HEK293 (cell line): ENCODE measurements at regions not wholly inside any gene's neighbourhood (a gene's known extent, or its start where the extent isn't known, plus 50 kb on each side); places are given as distances from the start of the nearest gene placed in this dataset.
A peak's percentile ranks its signal among the peaks of the same experiment; 100 is the strongest.
"Not testable (repeated sequence)": the region's sequence is repeated elsewhere in the genome, so short reads cannot be mapped to it uniquely, and the experiment has no call there.

Source experiments
- CTCF ChIA-PET: fragments of 350-600 bp; formaldehyde crosslinking; extraction: SDS; loops from one replicate; lab custom pipeline; 2021; ENCODE audit warnings: antibody characterized with exemption; lab: Yijun Ruan, JAX
- POLR2A ChIA-PET: fragments of 300-600 bp; formaldehyde crosslinking; extraction: SDS; loops from one replicate; lab custom pipeline; 2020; ENCODE audit warnings: antibody characterized with exemption, inconsistent platforms; lab: Yijun Ruan, JAX
- H3K27ac ChIP-seq: fragments of 200-500 bp; sonication (Bioruptor generic); 2 replicates; pipeline ENCODE4 v1.5.1; 2014; ENCODE audit warnings: low read depth, low read length, control low read depth, inconsistent platforms; ENCODE audit errors: extremely low read depth
- H3K36me3 ChIP-seq, 2 experiments: fragments of 200-500 bp in 1 of 2; sonication (Bioruptor generic) in 1 of 2; 1 replicate in 1 of 2; 2 replicates in 1 of 2; pipeline ENCODE4 v1.5.1; 2014 to 2017; ENCODE audit warnings: inconsistent platforms in 2 of 2, low read length in 2 of 2; ENCODE audit not compliant: control insufficient read depth in 2 of 2, insufficient read depth in 1 of 2
- H3K4me1 ChIP-seq: fragments of 200-500 bp; sonication (Bioruptor generic); 2 replicates; pipeline ENCODE4 v1.5.1; 2014; ENCODE audit warnings: mild to moderate bottlenecking, low read length, inconsistent platforms; ENCODE audit not compliant: control insufficient read depth, insufficient read depth
- H3K4me3 ChIP-seq: 2 replicates; pipeline ENCODE4 v1.5.1; 2011; ENCODE audit warnings: low read depth, mild to moderate bottlenecking, control low read depth, low read length, moderate library complexity
- H3K9me3 ChIP-seq: fragments of 200-500 bp; sonication (Bioruptor generic); 2 replicates; pipeline ENCODE4 v1.5.1; 2014; ENCODE audit warnings: low read depth, low read length, inconsistent platforms; ENCODE audit not compliant: control insufficient read depth, insufficient read depth
- KLF10 ChIP-seq: fragments of 450-650 bp; IDR thresholded peaks from 2 replicates; pipeline ENCODE4 v1.5.1; 2018; ENCODE audit warnings: missing biosample characterization, mild to moderate bottlenecking, missing genetic modification characterization
- YY1 ChIP-seq: fragments of 450-650 bp; formaldehyde crosslinking; IDR thresholded peaks from 2 replicates; pipeline ENCODE4 v1.5.1; 2018; ENCODE audit warnings: missing biosample characterization, missing genetic modification characterization
- ZNF324 ChIP-seq: fragments of 450-650 bp; formaldehyde crosslinking; IDR thresholded peaks from 2 replicates; pipeline ENCODE4 v1.5.1; 2016; ENCODE audit warnings: missing biosample characterization, missing genetic modification characterization
- ZNF335 ChIP-seq: fragments of 450-650 bp; formaldehyde crosslinking; conservative IDR thresholded peaks from 2 replicates; pipeline ENCODE4 v1.5.1; 2016; ENCODE audit warnings: missing biosample characterization, missing genetic modification characterization
- ZNF366 ChIP-seq: fragments of 450-650 bp; formaldehyde crosslinking; conservative IDR thresholded peaks from 2 replicates; pipeline ENCODE4 v1.5.1; 2016; ENCODE audit warnings: missing biosample characterization, missing genetic modification characterization

DNA sequence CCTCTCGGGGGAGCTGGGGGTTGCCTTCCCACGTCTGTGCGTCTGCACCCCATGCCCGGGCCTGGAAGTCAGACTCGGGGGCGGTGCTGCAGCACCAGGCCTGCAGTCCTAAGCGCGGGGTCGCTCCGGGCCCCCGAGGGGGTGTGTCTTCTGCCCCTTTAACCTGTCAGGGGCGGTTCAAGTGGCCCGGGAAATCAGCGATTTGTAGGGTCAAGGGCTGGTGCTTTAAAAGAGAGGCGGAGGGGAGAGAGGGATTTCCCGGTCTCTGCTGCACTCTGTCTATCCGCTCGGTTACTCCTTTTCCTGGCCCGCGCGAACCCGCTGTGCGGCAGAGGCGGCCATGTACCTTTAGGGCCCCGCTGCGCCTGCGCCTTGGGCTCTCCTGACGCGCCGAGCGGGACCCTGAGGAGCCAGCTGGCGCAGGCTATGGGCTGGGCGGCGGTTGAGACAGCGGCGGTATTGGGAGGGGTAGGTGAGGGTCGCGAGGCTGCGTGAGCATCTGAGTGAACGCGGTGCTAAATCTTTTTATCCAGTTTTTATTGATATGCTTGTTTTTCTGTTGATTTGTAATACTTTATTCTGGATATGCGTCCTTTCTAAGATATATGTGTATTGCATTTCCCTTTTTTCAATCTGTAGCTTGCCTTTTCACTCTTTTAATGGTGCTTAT, 243.5 kb upstream of the NOTCH2NLA start (continued):
- TF ChIP-seq ZNF366 (tag by site-specific recombination) (peak; percentile 65), YY1 (tag by site-specific recombination) (0 out of 2 replicates have a peak, but pooled peaks have one; percentile 26), ZNF335 (peak; percentile 84), KLF10 (tag by site-specific recombination) (peak; percentile 74), ZNF324 (tag by site-specific recombination) (peak; percentile 8; the same call in 1 of the 2 replicates)
- TF ChIP-seq, all 188 proteins: peak for 20; not testable (repeated sequence) for 168

DNA sequence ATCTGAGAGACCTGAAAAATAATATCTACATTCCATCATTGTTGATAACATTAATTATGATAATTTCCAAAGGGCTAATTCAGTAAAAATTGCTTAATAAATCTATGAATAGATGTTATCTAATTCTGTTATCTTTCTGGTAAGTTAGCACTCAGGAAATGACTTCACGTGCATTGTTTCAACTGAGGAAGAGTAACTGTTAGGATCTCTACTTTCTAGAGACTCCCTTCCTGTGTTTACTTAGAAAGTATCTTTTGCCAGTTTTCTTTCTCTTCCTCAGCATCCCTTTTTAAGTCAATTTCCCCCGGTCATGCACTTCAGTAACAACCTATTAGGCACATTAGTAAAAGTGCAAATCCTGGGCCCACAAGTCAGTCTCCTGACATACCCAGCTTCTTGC, 231.1 kb upstream of the NOTCH2NLA start:
- H3K36me3 ChIP-seq, H3K4me3 ChIP-seq, H3K9me3 ChIP-seq, H3K4me1 ChIP-seq, POLR2A ChIA-PET, CTCF ChIA-PET, H3K27ac ChIP-seq: not testable (repeated sequence)

- CTCF ChIA-PET, H3K27ac ChIP-seq, POLR2A ChIA-PET, H3K9me3 ChIP-seq, H3K36me3 ChIP-seq, H3K4me1 ChIP-seq, H3K4me3 ChIP-seq: not testable (repeated sequence)
These were observed 230.5 kb upstream of the NOTCH2NLA start for GRCh38 chr1:146459308-146459707.

DNA sequence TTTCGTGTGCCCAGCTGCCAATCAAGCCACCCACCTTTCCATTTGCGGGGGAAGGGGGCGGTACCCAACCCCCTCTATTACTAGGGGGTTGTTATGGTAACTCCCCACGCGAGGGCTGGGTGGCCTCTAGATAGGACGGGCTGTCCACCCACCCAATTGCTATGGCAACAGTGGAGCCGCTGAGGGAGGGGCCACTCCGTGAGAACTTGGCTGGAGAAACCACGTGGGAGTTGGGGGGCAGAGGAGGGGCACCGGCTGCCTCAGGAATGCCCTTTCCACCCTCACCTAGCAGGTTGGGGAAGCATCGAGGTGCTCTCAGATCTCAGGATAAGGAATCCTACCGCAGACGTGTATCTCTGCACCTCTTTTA, 220.0 kb upstream of the NOTCH2NLA start:
- H3K4me3 ChIP-seq, H3K27ac ChIP-seq, H3K36me3 ChIP-seq, H3K9me3 ChIP-seq, H3K4me1 ChIP-seq, POLR2A ChIA-PET, CTCF ChIA-PET: not testable (repeated sequence)

DNA sequence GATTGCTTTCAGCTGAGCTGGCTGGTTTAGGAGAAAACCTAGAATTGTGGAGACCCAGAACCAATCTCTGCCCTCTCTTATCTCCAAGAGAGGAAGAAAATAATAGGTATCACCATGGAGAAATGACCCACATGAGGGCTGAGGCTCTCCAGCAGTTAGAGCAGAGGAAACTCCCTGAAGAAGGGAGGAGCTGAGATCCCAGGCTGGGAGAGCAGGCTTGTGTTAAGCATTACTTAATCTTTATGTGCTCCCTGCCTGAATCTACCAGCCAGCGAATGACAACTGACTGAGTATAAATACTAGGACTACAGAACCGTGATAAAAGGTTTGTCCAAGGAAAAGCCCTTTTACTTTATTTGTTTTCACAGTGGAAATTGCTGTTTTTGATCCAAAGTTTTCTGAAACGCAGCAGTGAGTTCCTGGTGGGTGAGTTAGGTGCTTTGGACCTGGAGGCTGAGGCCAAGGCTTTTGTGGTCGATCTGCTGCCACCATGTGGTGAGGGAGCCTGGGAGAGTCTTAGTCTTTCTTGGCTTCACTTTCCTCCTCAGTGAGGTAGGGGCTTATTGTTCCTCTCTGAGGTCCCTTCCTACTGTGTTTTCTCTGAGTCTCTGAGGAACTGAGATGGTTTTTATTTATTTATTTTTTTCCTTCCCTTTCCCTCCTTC, 219.5 kb upstream of the NOTCH2NLA start:
- H3K4me1 ChIP-seq, H3K27ac ChIP-seq, CTCF ChIA-PET, H3K36me3 ChIP-seq, H3K9me3 ChIP-seq, POLR2A ChIA-PET, H3K4me3 ChIP-seq: not testable (repeated sequence)

DNA sequence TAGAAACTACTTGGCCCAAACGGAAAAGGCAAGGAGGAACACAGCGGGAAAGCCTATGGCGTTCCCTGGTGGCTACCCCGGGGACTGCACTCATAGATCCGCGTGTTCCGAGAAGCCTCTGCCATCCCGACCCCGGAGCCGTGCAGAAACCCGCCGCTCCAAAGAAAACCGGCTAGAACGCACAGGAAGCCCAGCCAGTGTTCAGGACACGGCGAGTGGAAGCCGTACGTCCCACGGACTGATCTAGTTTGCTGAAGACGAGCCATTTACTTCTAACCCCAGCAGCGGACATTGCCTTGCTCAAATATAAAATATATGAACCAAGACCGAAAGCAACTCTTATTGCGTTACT, 215.0 kb upstream of the NOTCH2NLA start:
- H3K36me3 ChIP-seq, H3K4me1 ChIP-seq, H3K9me3 ChIP-seq, POLR2A ChIA-PET, CTCF ChIA-PET, H3K27ac ChIP-seq: not testable (repeated sequence)
- H3K4me3 ChIP-seq, result peak overlapping the region; percentile 45

- CTCF ChIA-PET, H3K36me3 ChIP-seq, POLR2A ChIA-PET, H3K4me1 ChIP-seq, H3K4me3 ChIP-seq, H3K27ac ChIP-seq, H3K9me3 ChIP-seq: not testable (repeated sequence)
These were observed 214.5 kb upstream of the NOTCH2NLA start for GRCh38 chr1:146443088-146443870.

- H3K36me3 ChIP-seq, CTCF ChIA-PET, H3K27ac ChIP-seq, POLR2A ChIA-PET, H3K4me3 ChIP-seq, H3K4me1 ChIP-seq, H3K9me3 ChIP-seq: not testable (repeated sequence)
These were observed 209.7 kb upstream of the NOTCH2NLA start for GRCh38 chr1:146438543-146438942.

DNA sequence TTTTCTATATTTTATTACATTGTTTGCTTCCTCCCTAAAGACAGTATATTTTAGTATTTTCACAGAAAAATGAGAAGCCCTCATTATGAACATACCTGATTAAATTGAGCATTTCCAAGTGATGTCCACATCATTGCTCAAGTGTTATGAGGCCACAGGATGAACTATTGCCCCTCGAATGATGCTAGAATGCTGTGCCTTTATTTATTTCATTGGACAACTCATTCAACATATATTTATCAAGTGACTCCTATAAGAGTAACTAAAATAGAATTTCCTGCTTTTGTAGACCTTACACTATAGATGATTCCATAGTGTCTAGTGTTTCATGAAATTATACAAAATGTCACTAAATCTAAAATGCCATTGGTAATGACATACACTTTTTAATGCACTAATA, 187.8 kb upstream of the NOTCH2NLA start:
- H3K4me1 ChIP-seq, H3K27ac ChIP-seq, POLR2A ChIA-PET, H3K9me3 ChIP-seq, H3K4me3 ChIP-seq, H3K36me3 ChIP-seq, CTCF ChIA-PET: not testable (repeated sequence)

- H3K4me3 ChIP-seq, H3K27ac ChIP-seq, H3K36me3 ChIP-seq, H3K9me3 ChIP-seq, H3K4me1 ChIP-seq, POLR2A ChIA-PET, CTCF ChIA-PET: not testable (repeated sequence)
These were observed 186.2 kb upstream of the NOTCH2NLA start for GRCh38 chr1:146415017-146415416.
